Left ventricle myocardium inferior (tissue), 1 donor: ENCODE measurements at regions not wholly inside any gene's neighbourhood (a gene's known extent, or its start where the extent isn't known, plus 50 kb on each side); places are given as distances from the start of the nearest gene placed in this dataset.

Experiments
- DNase-seq: peaks from one replicate; pipeline ENCODE4 v3.0.0-alpha.2; 2020
- H3K27ac ChIP-seq: fragments of 200-600 bp; replicated peaks from 2 replicates; pipeline ENCODE4 v1.8.0; 2021
- H3K27me3 ChIP-seq: fragments of 200-600 bp; 2 replicates; pipeline ENCODE4 v1.8.0; 2021; ENCODE audit warnings: low read depth
- H3K36me3 ChIP-seq: fragments of 200-600 bp; 2 replicates; pipeline ENCODE4 v1.8.0; 2021
- H3K4me1 ChIP-seq: fragments of 200-600 bp; 2 replicates; pipeline ENCODE4 v1.8.0; 2021
- H3K4me3 ChIP-seq: fragments of 200-600 bp; 2 replicates; pipeline ENCODE4 v1.8.0; 2021; ENCODE audit warnings: mild to moderate bottlenecking, moderate library complexity
- H3K9me3 ChIP-seq: fragments of 200-600 bp; replicated peaks from 2 replicates; pipeline ENCODE4 v1.8.0; 2021
- CTCF ChIP-seq: fragments of 200-600 bp; IDR thresholded peaks from 2 replicates; pipeline ENCODE4 v1.8.0; 2021; ENCODE audit warnings: antibody characterized with exemption, mild to moderate bottlenecking, borderline replicate concordance
- intact Hi-C: fragments of 100-400 bp; cut with micrococcal nuclease; formaldehyde crosslinking; loops from one replicate; pipeline ENCODE4 v1.11.0; 2022
- donor health status: DM: no; HTN: yes; CAD: no; lungs with severe emphysema.

DNA sequence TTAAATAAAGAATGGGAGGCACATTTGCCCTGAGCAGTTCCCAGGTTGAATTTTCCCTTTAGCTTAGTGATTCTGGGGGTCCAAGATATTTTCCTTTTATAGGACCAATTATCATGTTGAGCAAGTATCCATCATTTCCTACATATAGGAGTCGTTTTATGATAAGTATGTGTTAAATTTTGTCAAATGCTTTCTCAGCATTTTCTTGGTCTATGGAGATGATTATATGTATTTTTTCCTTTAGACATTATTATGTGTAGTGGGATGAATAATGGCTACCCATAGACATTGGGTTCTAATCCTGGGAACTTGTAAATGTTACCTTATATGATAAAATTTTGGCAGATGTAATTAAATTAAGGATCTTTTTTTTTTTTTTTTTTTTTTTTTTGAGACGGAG lies 128.7 kb downstream of the LMO4 start:
- intact Hi-C loops, result no loop called here
- H3K4me1 ChIP-seq, result no peaks in the 10 kb centered on the region
- no peak for TF ChIP-seq CTCF
- H3K27me3 ChIP-seq, result no peaks in the 10 kb centered on the region
- DNase-seq, result no peak
- H3K27ac ChIP-seq, result no peak overlapping the region
- no peak overlapping the region for H3K4me3 ChIP-seq
- H3K36me3 ChIP-seq, result no peaks in the 10 kb centered on the region
- peaks cover 7% of the 10 kb centered on the region for H3K9me3 ChIP-seq

DNA sequence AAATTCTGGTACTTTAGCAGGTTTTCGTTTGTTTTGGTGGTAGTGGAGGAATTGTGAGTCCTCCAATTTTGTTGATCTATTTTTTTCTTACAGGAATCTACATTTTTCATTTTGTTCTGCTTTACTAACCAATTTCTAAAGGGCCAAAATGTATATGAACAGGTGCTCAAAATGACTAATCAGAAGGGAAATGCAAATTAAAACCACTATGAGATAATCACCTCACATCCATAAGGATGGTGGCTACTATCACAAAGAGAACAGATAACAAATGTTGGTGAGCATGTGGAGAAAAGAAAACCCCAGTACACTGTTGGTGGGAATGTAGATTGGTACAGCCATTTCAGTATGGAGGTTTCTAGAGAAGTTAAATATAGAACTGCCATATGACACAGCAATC lies 134.2 kb downstream of the LMO4 start:
- H3K4me1 ChIP-seq, result peaks cover 13% of the 10 kb centered on the region
- DNase-seq, result no peak
- H3K36me3 ChIP-seq, result no peaks in the 10 kb centered on the region
- no peaks in the 10 kb centered on the region for H3K27me3 ChIP-seq
- intact Hi-C loops, result no loop called here
- H3K9me3 ChIP-seq, result peaks cover 7% of the 10 kb centered on the region
- no peak for TF ChIP-seq CTCF
- H3K4me3 ChIP-seq, result no peak overlapping the region
- no peak overlapping the region for H3K27ac ChIP-seq

- Histone ChIP-seq H3K27me3 (no peaks in the 10 kb centered on the region), H3K36me3 (no peaks in the 10 kb centered on the region), H3K9me3 (peaks cover 7% of the 10 kb centered on the region), H3K27ac (no peak overlapping the region), H3K4me1 (peaks cover 13% of the 10 kb centered on the region), H3K4me3 (no peak overlapping the region)
- DNase-seq, result no peak
- no peak for TF ChIP-seq CTCF
- intact Hi-C loops, result no loop called here
Observed at GRCh38 chr1:87464022-87464490, 135.4 kb downstream of the LMO4 start.

GRCh38 chr1:87466621-87467020 lies 137.9 kb downstream of the LMO4 start:
- Histone ChIP-seq H3K4me1 (peaks cover 13% of the 10 kb centered on the region), H3K9me3 (no peaks in the 10 kb centered on the region), H3K27ac (no peak overlapping the region), H3K36me3 (no peaks in the 10 kb centered on the region), H3K4me3 (no peak overlapping the region), H3K27me3 (no peaks in the 10 kb centered on the region)
- TF ChIP-seq CTCF, result no peak
- DNase-seq, result no peak
- intact Hi-C loops, result no loop called here

- no peak for TF ChIP-seq CTCF
- intact Hi-C loops, result no loop called here
Observed at GRCh38 chr1:87472716-87473115, 144.0 kb downstream of the LMO4 start.

DNA sequence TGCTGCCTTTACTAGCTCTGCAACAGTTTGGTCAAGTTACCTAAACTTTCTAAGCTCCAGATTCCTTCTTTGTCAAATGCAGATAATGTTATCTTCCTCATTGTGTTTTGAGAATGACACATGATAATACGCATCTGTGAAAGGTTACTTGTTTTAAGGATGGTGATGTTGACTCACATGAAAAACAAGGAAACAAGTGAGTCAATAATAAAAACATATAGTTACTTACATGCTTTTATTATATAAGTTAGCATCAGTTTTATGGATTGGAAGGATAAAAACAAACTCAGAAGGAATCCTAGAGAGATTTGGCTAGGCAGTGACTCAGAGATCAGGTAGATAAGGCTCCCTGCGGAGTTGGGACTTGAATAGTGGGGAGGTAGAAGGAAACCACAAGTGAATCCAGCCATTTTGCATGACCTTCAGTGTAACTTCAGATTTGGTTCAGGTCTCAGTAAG lies 144.6 kb downstream of the LMO4 start:
- Histone ChIP-seq H3K4me3 (no peak overlapping the region), H3K36me3 (no peaks in the 10 kb centered on the region), H3K27me3 (no peaks in the 10 kb centered on the region), H3K9me3 (no peaks in the 10 kb centered on the region), H3K4me1 (no peaks in the 10 kb centered on the region), H3K27ac (no peak overlapping the region)
- intact Hi-C loops, result no loop called here
- no peak for DNase-seq
- no peak for TF ChIP-seq CTCF

More at GRCh38 chr1:87472716-87473115, 144.0 kb downstream of the LMO4 start:
- H3K4me1 ChIP-seq, result no peaks in the 10 kb centered on the region
- no peak for DNase-seq
- H3K36me3 ChIP-seq, result no peaks in the 10 kb centered on the region
- H3K27me3 ChIP-seq, result no peaks in the 10 kb centered on the region
- H3K9me3 ChIP-seq, result no peaks in the 10 kb centered on the region
- H3K4me3 ChIP-seq, result no peak overlapping the region
- no peak overlapping the region for H3K27ac ChIP-seq
